Hepatic stellate cell (primary cell): ENCODE measurements at regions not wholly inside any gene's neighbourhood (a gene's known extent, or its start where the extent isn't known, plus 50 kb on each side); places are given as distances from the start of the nearest gene placed in this dataset.
"Not testable (repeated sequence)": the region's sequence is repeated elsewhere in the genome, so short reads cannot be mapped to it uniquely, and the experiment has no call there.

Experiments
- DNase-seq: peaks from one replicate; pipeline ENCODE4 v3.0.0; 2011; ENCODE audit warnings: low spot score

GRCh38 chr6:27736686-27737085, 175.5 kb downstream of the OR2B2 start:
- no peak for DNase-seq

DNA sequence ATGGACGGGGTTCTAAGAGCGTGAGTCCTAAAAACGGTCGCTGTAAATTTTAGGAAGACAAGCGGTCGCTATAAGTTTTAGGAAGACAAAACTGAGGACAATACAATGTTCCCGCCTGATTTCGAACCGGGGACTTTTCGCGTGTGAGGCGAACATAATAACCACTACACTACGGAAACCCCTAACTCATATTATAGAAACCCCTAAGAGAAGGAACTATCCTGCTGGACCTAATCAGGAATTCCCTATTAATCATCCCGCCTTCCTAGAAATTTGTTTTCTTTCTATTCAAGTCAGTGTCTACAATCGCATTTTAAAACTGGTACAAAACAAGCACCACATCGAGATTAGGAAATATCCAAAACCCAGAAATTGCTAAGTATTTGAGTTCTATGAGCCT, 183.8 kb downstream of the OR2B2 start:
- no peak for DNase-seq

DNA sequence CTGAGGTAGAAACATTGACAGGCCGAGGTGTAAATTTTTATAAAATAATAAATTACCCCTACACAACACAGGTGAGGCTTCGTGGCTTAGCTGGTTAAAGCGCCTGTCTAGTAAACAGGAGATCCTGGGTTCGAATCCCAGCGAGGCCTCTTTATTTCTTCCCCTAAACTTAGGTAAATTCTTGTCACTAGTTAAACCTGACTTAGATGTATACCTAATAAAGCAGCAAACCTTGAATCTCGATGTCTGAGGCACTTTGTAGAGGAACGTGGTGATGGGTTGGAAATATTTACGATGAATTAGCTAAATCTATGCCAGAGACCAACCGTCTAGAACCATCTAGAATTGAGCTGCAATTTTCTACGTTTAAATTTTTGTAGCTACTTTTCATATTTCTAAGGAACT, 185.6 kb downstream of the OR2B2 start:
- DNase-seq, result no peak

- no peak for DNase-seq
Measured at GRCh38 chr6:27720607-27721580, 191.3 kb downstream of the OR2B2 start.

GRCh38 chr6:27719039-27719438, 193.2 kb downstream of the OR2B2 start:
- not testable (repeated sequence) for DNase-seq

GRCh38 chr6:27706431-27706830, 205.8 kb downstream of the OR2B2 start:
- DNase-seq, result no peak

DNA sequence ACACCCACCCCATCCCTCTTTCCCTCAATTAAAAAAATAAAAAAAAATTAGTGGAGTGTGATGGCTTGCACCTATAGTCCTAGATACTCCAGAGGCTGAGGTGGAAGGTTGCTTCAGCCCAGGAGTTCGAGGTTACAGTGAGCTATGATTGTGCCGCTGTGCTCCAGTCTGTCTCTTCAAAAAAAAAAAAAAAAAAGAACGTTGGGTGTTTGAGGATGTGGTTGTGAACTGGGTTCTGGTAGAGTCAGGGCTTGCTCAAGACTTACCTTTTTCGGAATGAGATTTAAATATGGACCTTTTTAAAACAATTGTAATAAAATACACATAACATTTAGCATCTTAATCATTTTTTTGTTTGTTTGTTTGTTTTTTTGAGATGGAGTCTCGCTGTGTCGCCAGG, 211.9 kb downstream of the OR2B2 start:
- DNase-seq, result no peak

GRCh38 chr6:27694547-27694874, 217.7 kb downstream of the OR2B2 start:
- no peak for DNase-seq

DNA sequence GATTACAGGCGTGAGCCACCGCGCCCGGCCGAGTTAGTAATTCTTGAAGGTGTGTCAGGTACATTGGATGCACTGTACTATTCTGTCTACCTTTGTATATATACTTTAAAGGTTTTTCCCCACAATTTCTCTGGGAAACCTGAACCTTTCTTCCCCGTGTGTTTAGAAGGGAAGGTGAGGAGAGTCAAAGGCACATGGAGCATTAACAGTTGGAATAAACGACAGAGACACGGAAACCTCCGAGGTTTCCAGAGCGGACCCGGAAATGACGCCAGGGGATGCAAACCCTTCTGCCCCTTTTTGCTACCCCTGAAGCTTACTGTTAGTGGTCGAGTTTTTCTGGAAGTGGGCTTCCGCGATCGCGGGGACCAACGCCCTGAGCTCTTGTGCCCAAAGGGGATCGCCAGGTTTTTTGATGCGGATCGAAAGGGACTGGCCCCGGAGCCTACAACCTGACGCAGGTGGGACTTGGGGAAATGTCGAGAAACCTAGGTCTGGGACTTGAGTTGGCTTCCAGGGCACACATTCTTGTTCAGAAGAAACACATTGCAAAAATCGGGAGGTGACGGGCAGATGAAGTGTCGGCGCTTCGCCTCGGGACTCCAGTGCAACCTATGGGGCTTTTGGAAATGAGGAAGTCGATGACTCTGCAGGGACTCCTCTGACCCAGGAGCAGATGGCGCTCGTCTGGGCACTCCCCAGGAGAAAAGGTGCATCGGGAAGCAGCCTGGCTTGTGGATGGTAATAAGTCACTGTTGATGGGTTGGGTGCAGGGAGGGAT, 218.2 kb downstream of the OR2B2 start:
- DNase-seq, result no peak

DNA sequence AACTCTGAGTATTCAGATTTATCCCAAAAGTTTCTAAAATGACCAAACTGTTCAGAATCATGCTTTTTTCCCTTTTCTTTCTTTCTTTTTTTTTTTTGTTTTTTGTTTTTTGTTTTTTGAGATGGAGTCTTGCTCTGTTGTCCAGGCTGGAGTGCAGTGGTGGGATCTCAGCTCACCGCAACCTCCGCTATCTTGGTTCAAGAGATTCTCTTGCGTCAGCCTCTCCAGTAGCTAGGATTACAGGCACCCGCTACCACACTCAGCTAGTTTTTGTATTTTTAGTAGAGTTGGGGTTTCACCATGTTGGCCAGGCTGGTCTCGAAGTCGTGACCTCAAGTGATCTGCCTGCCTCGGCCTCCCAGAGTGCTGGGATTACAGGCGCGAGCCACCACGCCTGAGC, 219.2 kb upstream of the ZNF184 start:
- DNase-seq, result not testable (repeated sequence)

GRCh38 chr6:27688014-27688586, 215.2 kb upstream of the ZNF184 start:
- DNase-seq, result peak; percentile 67

DNA sequence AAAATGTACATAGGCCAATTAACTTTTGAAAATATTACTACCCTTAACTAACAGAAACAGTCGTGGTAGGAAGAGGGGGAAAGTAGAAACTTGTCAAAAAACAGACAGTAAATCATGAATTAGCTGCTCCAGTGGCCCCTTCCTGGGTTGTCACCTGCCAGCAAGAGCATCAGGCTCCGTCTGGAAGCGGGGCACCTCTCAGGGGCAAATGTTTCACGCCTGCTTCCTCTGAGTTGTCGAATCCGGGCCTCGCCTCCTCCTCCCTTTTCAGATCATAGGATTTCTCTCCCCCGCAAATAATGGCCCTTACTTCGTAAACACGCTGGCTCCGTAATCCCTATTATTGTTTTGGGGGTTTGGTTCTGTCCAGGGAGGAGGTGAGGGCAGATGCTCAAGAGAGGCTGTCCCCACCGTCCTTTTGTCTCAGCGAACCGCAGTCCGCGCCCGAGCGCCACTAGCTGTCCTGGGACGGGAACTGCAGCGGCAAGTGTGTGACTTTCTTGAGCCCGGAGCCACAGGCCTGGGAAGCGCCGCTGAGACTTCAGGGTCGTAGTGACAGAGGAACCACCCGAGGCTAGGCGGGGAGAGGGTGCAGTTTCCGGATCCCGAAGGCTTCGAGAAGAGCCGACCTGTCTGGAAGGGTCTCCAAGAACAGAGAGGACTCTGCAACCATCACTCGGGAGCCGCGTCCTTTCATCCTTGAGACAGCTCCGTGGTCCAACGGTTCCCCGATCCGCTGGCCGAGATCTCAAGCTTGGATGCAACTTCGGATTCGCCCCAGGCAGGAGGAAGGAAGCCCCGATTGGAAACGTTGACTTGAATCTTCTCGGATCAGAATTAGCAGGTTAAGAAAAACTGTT, 214.5 kb upstream of the ZNF184 start:
- DNase-seq, result peak; percentile 70

DNA sequence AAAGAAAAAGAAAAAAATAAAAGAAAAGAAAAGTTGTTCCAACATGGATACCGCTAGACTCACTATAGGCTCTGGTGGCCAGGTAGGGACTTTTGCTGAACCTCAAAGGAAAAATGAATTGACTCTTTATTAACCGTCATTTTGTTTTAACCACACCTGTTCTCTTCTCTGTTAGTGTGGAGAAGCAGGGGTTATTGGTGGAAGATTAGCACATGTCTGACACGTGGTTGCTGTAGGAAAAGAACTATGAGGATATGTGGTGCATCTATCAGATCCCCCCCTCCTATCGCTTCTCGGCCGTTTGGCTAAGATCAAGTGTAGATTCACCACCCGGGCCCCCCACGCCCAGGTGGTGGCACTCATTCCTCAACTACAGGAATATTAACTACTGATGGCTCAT, 212.4 kb upstream of the ZNF184 start:
- no peak for DNase-seq

DNA sequence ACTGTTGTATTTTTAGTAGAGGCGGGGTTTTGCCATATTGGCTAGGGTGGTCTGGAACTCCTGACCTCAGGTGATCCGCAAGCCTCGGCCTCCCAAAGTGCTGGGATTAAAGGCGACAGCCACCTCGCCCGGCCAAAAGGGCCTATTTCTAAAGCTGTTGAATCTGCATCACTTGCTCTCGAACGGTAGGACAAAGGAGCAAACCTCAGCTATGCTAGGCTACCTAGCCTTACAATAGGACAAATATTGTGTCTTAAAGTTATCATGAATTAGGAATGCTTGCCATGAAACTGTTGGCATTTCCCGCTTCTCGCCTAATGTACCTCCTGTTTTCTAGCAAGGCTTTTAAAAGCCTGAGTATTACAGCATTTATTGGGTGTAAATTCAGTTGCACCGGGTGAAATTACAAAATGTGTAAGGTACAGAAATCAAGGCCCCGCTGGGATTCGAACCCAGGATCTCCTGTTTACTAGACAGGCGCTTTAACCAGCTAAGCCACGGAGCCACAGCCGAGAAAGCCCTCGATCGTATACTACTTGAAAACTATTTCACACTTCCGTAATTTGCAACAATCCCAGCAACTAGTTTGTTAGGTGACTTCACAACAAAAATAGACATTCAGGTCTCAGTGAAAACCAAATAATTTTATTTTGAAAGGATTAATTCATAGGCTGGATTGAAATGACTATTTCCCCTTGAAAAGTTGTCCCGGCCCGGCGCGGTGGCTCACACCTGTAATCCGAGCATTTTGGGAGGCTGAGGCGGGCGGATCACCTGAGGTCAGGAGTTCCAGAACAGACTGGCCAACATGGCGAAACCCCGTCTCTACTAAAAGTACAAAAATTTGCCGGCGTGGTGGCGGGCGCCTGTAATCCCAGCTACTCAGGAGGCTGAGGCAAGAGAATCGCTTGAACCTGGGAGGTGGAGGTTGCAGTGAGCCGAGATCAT, 211.6 kb upstream of the ZNF184 start:
- peak; percentile 42 for DNase-seq

DNA sequence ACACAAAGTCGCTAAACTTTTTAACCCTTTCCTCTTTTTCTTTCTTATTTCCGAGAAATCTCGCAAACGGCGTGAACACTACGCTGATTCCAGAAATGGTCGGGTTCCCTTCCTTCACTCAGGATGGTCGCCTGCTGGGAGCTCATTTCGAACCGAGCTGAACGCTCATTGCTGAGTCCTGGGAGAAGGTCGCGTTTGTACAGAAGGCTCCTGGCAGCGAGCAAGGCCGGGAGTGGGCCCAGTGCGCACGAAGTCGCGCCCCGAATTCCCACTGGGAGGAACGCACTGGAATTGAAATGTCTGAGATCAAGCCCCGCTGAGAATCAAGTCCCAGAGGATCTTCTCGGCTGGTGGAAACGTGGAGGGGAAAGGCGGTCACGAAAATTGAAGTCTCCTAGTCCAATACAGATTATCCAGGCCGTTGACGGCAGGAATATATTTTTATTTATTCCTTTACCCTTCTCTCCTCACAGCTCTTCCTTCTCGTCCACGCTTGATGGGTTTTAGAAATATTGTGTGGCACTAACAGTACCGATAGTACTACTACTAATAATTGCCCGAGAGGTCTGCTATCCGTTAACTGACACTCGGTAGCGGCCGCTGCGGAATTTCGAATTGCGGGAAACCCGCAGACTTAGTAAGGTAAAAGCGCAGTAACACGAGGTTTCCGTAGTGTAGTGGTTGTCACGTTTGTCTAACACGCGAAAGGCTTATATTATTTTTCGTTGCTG, 207.2 kb upstream of the ZNF184 start:
- no peak for DNase-seq

GRCh38 chr6:27679308-27679963, 206.5 kb upstream of the ZNF184 start:
- no peak for DNase-seq

- no peak for DNase-seq
Measured at GRCh38 chr6:27678469-27678868, 205.6 kb upstream of the ZNF184 start.

- DNase-seq, result no peak
Measured at GRCh38 chr6:27674882-27675281, 202.0 kb upstream of the ZNF184 start.

- DNase-seq, result no peak
Measured at GRCh38 chr6:27672113-27672799, 199.4 kb upstream of the ZNF184 start.
